ENCODE measurements at regions not wholly inside any gene's neighbourhood (a gene's known extent, or its start where the extent isn't known, plus 50 kb on each side); places are given as distances from the start of the nearest gene placed in this dataset.
A peak's percentile ranks its signal among the peaks of the same experiment; 100 is the strongest.

DNA sequence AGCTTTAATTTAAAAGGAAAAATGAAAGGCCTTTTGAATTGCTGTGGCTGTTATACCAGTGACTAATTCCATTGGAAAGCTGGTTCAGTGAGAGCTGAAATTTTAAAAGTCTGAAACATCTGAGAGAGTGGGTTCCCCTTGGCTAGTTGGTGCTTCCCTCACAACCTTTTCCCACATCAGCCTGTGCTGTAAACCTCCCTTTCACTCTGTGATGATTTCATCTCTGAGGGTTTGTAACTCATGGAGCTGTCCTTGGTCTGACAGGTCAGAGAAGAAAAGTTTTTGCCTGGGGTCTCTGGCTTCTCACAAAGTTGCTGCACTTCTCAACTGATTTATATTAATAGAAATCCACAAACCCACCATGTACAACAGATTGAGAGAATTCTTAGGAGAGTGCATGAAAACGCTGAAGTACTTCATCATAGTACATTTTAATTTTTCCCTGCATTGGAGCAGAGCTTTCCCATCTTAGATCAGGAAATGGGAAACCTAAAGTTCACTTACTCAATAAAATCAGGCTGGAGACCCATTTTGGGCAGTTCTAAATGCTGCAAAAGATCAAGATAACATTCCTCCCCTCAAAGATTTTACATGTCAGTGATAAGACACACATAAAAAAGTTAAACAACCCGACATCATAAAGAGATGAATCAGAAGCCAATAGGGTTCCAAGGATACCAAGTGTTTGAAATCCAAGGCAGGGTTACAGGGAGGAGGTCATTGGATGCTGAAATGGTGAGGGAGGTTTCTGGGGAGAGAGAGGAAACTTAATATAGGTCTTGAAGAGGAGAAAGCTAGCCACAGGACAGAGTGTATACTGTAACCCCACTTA, 157.0 kb upstream of the MKLN1 start:
- H3K4me1 ChIP-seq (ENCODE audit: control insufficient read depth, insufficient read depth, low read length, poor library complexity, severe bottlenecking): no peaks in the 10 kb centered on the region
- H3K27me3 ChIP-seq (replicated peaks; ENCODE audit: control insufficient read depth, insufficient read depth, low read length, poor library complexity, severe bottlenecking): no peaks in the 10 kb centered on the region
- no peak overlapping the region for H3K27ac ChIP-seq (ENCODE audit: insufficient read depth, low read length, poor library complexity, severe bottlenecking)
- H3K4me3 ChIP-seq (ENCODE audit: insufficient read depth, low read depth, low read length, poor library complexity, severe bottlenecking): no peak overlapping the region
- no peak for DNase-seq
- no peaks in the 10 kb centered on the region for H3K9me3 ChIP-seq (ENCODE audit: control insufficient read depth, low read length)
- H3K36me3 ChIP-seq (ENCODE audit: control insufficient read depth, insufficient read depth, low read length): no peaks in the 10 kb centered on the region

DNA sequence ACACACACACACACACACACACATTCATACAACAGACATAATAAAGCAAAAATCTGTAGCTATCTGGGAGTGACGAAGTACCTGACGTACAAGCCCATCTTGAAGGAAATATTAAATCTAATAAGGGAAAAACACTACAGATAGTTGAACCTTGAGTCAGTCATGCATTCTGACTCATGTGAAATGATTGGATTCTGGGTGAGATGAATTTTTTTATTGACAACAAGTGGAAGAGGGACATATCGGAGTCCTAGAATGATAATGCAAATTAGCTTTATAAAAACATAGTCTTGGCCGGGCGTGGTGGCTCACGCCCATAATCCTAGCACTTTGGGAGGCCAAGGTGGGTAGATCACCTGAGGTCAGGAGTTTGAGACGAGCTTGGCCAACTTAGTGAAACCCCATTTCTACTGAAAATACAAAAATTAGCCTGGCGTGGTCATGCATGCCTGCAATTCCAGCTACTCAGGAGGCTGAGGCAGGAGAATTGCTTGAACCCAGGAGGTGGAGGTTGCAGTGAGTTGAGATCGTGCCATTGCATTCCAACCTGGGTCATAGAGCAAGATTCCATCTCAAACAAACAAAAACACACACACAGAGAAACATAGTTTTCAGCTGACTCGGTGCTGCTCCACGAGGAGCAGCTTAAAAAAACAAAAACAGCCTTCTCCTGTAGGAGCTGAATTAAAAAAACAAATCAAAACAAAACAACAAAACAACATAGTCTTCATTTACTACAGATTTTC, 154.4 kb upstream of the MKLN1 start:
- no peaks in the 10 kb centered on the region for H3K9me3 ChIP-seq (ENCODE audit: control insufficient read depth, low read length)
- no peaks in the 10 kb centered on the region for H3K36me3 ChIP-seq (ENCODE audit: control insufficient read depth, insufficient read depth, low read length)
- H3K27ac ChIP-seq (ENCODE audit: insufficient read depth, low read length, poor library complexity, severe bottlenecking): no peak overlapping the region
- no peak overlapping the region for H3K4me3 ChIP-seq (ENCODE audit: insufficient read depth, low read depth, low read length, poor library complexity, severe bottlenecking)
- no peak for DNase-seq
- no peaks in the 10 kb centered on the region for H3K4me1 ChIP-seq (ENCODE audit: control insufficient read depth, insufficient read depth, low read length, poor library complexity, severe bottlenecking)
- no peaks in the 10 kb centered on the region for H3K27me3 ChIP-seq (replicated peaks; ENCODE audit: control insufficient read depth, insufficient read depth, low read length, poor library complexity, severe bottlenecking)

- Histone ChIP-seq H3K27me3 (replicated peaks; ENCODE audit: control insufficient read depth, insufficient read depth, low read length, poor library complexity, severe bottlenecking) (no peaks in the 10 kb centered on the region), H3K4me3 (ENCODE audit: insufficient read depth, low read depth, low read length, poor library complexity, severe bottlenecking) (no peak overlapping the region), H3K36me3 (ENCODE audit: control insufficient read depth, insufficient read depth, low read length) (no peaks in the 10 kb centered on the region), H3K9me3 (ENCODE audit: control insufficient read depth, low read length) (no peaks in the 10 kb centered on the region), H3K27ac (ENCODE audit: insufficient read depth, low read length, poor library complexity, severe bottlenecking) (no peak overlapping the region), H3K4me1 (ENCODE audit: control insufficient read depth, insufficient read depth, low read length, poor library complexity, severe bottlenecking) (no peaks in the 10 kb centered on the region)
- no peak for DNase-seq
Measured at GRCh38 chr7:131174391-131174790, 153.3 kb upstream of the MKLN1 start.

GRCh38 chr7:131174855-131175254, 152.8 kb upstream of the MKLN1 start:
- no peak for DNase-seq
- no peaks in the 10 kb centered on the region for H3K9me3 ChIP-seq (ENCODE audit: control insufficient read depth, low read length)
- no peaks in the 10 kb centered on the region for H3K4me1 ChIP-seq (ENCODE audit: control insufficient read depth, insufficient read depth, low read length, poor library complexity, severe bottlenecking)
- H3K27me3 ChIP-seq (replicated peaks; ENCODE audit: control insufficient read depth, insufficient read depth, low read length, poor library complexity, severe bottlenecking): no peaks in the 10 kb centered on the region
- H3K27ac ChIP-seq (ENCODE audit: insufficient read depth, low read length, poor library complexity, severe bottlenecking): no peak overlapping the region
- no peak overlapping the region for H3K4me3 ChIP-seq (ENCODE audit: insufficient read depth, low read depth, low read length, poor library complexity, severe bottlenecking)
- H3K36me3 ChIP-seq (ENCODE audit: control insufficient read depth, insufficient read depth, low read length): no peaks in the 10 kb centered on the region

GRCh38 chr7:131182446-131183058, 145.1 kb upstream of the MKLN1 start:
- Histone ChIP-seq H3K27me3 (replicated peaks; ENCODE audit: control insufficient read depth, insufficient read depth, low read length, poor library complexity, severe bottlenecking) (no peaks in the 10 kb centered on the region), H3K4me1 (ENCODE audit: control insufficient read depth, insufficient read depth, low read length, poor library complexity, severe bottlenecking) (peaks cover 11% of the 10 kb centered on the region), H3K4me3 (ENCODE audit: insufficient read depth, low read depth, low read length, poor library complexity, severe bottlenecking) (no peak overlapping the region), H3K27ac (ENCODE audit: insufficient read depth, low read length, poor library complexity, severe bottlenecking) (no peak overlapping the region), H3K9me3 (ENCODE audit: control insufficient read depth, low read length) (no peaks in the 10 kb centered on the region), H3K36me3 (ENCODE audit: control insufficient read depth, insufficient read depth, low read length) (no peaks in the 10 kb centered on the region)
- DNase-seq: no peak

DNA sequence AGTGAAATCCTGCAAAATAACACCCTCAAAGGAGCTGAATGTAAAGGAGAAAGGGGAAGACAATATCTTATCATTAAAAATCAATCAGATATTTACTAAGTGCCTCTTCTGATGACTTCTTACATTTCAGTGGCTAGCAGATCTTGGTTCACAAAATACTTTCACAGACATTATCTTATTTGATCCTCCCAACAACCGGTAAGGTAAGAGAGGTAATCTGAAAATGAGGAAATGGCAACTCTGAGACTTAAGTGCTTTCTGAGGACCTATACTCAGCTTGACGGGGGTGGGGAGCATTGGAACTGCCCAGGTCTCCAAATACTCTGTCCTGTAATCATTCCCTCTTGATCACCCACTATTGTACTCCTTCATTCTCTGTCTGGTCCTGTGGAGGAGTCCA, 144.6 kb upstream of the MKLN1 start:
- Histone ChIP-seq H3K4me1 (ENCODE audit: control insufficient read depth, insufficient read depth, low read length, poor library complexity, severe bottlenecking) (peaks cover 11% of the 10 kb centered on the region), H3K27ac (ENCODE audit: insufficient read depth, low read length, poor library complexity, severe bottlenecking) (no peak overlapping the region)

GRCh38 chr7:131183611-131184119, 144.0 kb upstream of the MKLN1 start:
- Histone ChIP-seq H3K4me1 (ENCODE audit: control insufficient read depth, insufficient read depth, low read length, poor library complexity, severe bottlenecking) (peaks cover 15% of the 10 kb centered on the region), H3K27me3 (replicated peaks; ENCODE audit: control insufficient read depth, insufficient read depth, low read length, poor library complexity, severe bottlenecking) (no peaks in the 10 kb centered on the region), H3K36me3 (ENCODE audit: control insufficient read depth, insufficient read depth, low read length) (no peaks in the 10 kb centered on the region), H3K4me3 (ENCODE audit: insufficient read depth, low read depth, low read length, poor library complexity, severe bottlenecking) (no peak overlapping the region), H3K27ac (ENCODE audit: insufficient read depth, low read length, poor library complexity, severe bottlenecking) (peak overlapping the region; percentile 16), H3K9me3 (ENCODE audit: control insufficient read depth, low read length) (no peaks in the 10 kb centered on the region)
- peak in 1 of 3 donors; percentile 6 for DNase-seq

More for the DNA sequence above, 144.6 kb upstream of the MKLN1 start:
- Histone ChIP-seq H3K9me3 (ENCODE audit: control insufficient read depth, low read length) (no peaks in the 10 kb centered on the region), H3K4me3 (ENCODE audit: insufficient read depth, low read depth, low read length, poor library complexity, severe bottlenecking) (no peak overlapping the region), H3K36me3 (ENCODE audit: control insufficient read depth, insufficient read depth, low read length) (no peaks in the 10 kb centered on the region), H3K27me3 (replicated peaks; ENCODE audit: control insufficient read depth, insufficient read depth, low read length, poor library complexity, severe bottlenecking) (no peaks in the 10 kb centered on the region)
- DNase-seq: no peak

DNA sequence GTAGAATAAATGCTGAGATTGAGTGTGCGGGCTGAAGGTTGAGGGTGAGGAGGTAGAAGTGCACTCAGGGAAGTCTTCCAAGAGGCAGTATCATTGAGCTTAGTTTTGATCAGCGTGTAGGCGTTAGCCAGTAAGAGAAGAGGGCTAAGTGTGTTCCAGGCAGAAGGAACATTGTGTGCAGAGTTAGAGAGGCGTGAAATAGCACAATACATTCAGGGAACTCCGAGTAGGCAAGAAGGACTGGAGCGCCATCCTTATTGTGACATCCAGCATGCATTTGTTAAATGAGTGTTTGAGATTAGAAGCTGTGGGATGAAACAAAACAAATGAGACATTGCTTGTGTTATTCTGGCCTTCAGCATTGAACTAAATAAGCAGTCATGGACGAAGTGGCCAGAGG, 140.9 kb upstream of the MKLN1 start:
- Histone ChIP-seq H3K4me3 (ENCODE audit: insufficient read depth, low read depth, low read length, poor library complexity, severe bottlenecking) (no peak overlapping the region), H3K27me3 (replicated peaks; ENCODE audit: control insufficient read depth, insufficient read depth, low read length, poor library complexity, severe bottlenecking) (no peaks in the 10 kb centered on the region), H3K27ac (ENCODE audit: insufficient read depth, low read length, poor library complexity, severe bottlenecking) (no peak overlapping the region), H3K9me3 (ENCODE audit: control insufficient read depth, low read length) (no peaks in the 10 kb centered on the region), H3K36me3 (ENCODE audit: control insufficient read depth, insufficient read depth, low read length) (no peaks in the 10 kb centered on the region), H3K4me1 (ENCODE audit: control insufficient read depth, insufficient read depth, low read length, poor library complexity, severe bottlenecking) (peaks cover 15% of the 10 kb centered on the region)
- no peak for DNase-seq

DNA sequence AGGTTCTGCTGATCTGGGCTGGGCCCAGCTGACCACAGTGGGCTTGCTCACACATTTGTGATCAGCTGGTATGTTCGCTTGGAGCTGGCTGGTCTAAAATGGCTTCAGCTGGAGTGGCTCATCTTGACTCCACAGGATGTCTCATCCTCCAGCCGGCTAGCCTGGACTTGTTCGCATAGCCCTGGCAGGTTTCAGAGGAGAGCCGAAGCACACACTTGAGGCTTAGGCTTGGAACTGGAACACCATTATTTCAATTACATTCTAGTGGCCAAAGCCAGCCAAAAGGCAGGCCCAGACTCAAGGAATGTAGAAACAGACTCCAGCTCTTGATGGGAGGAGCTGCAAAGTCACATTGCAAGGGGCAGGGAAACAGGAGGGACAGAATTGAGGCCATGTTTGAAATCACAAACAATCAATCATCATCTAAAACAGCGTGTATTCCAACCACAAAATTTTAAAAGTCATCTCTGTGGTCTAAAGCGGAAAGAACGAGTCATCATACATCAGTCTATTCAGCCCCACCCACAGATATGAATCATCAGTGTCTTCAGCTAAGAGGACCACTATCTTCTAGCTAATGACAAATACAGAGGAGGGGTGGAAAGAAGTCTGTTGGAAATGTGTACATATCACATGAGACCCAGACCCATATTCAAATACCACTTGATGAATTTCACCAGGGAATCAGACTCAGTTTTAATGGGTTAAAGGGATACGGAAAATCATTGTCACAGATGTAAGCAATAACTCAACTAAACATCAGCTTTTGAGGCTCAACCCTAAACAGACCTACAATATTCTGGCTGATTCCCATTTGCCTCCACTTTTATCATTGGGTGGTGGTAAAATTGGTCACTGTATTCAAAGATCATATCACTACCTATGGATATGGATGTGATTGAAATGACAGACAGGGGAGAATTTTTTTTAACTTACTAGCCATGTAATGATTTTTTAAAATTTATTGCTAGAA, 139.0 kb upstream of the MKLN1 start:
- Histone ChIP-seq H3K9me3 (ENCODE audit: control insufficient read depth, low read length) (no peaks in the 10 kb centered on the region), H3K4me3 (ENCODE audit: insufficient read depth, low read depth, low read length, poor library complexity, severe bottlenecking) (no peak overlapping the region), H3K4me1 (ENCODE audit: control insufficient read depth, insufficient read depth, low read length, poor library complexity, severe bottlenecking) (peaks cover 14% of the 10 kb centered on the region), H3K27ac (ENCODE audit: insufficient read depth, low read length, poor library complexity, severe bottlenecking) (peak overlapping the region; percentile 57), H3K36me3 (ENCODE audit: control insufficient read depth, insufficient read depth, low read length) (no peaks in the 10 kb centered on the region), H3K27me3 (replicated peaks; ENCODE audit: control insufficient read depth, insufficient read depth, low read length, poor library complexity, severe bottlenecking) (no peaks in the 10 kb centered on the region)
- peak; percentile 40 to 50 (median 46) for DNase-seq
